ENCODE measurements at regions not wholly inside any gene's neighbourhood (a gene's known extent, or its start where the extent isn't known, plus 50 kb on each side); places are given as distances from the start of the nearest gene placed in this dataset.

GRCh38 chr16:54595621-54596020 lies 309.0 kb upstream of the IRX3 start:
- H3K27ac ChIP-seq, result no peak overlapping the region
- no peak overlapping the region for H3K9ac ChIP-seq
- H2AFZ ChIP-seq (ENCODE audit: low read depth), result no peak overlapping the region
- H4K20me1 ChIP-seq (ENCODE audit: insufficient read depth), result no peaks in the 10 kb centered on the region
- no peaks in the 10 kb centered on the region for H3K27me3 ChIP-seq (ENCODE audit: insufficient read depth, low read depth)
- no peaks in the 10 kb centered on the region for H3K36me3 ChIP-seq (ENCODE audit: insufficient read depth)
- H3K4me2 ChIP-seq, result no peak overlapping the region
- H3K4me1 ChIP-seq (ENCODE audit: low read depth, poor library complexity, severe bottlenecking), result no peaks in the 10 kb centered on the region
- no peak overlapping the region for H3K4me3 ChIP-seq (IDR thresholded peaks at IDR 0.05; ENCODE audit: insufficient read depth, low read depth, low read length)
- no peaks in the 10 kb centered on the region for H3K79me2 ChIP-seq (ENCODE audit: insufficient read depth, low read depth)
- TF ChIP-seq CTCF (conservative IDR thresholded peaks at IDR 0.05; ENCODE audit: low read depth, low read length), result no peak

GRCh38 chr16:54594601-54595391 lies 308.2 kb upstream of the IRX3 start:
- H3K9ac ChIP-seq, result no peak overlapping the region
- no peaks in the 10 kb centered on the region for H3K4me1 ChIP-seq (ENCODE audit: low read depth, poor library complexity, severe bottlenecking)
- no peak overlapping the region for H2AFZ ChIP-seq (ENCODE audit: low read depth)
- H3K27me3 ChIP-seq (ENCODE audit: insufficient read depth, low read depth), result no peaks in the 10 kb centered on the region
- no peaks in the 10 kb centered on the region for H3K79me2 ChIP-seq (ENCODE audit: insufficient read depth, low read depth)
- no peak overlapping the region for H3K4me2 ChIP-seq
- H4K20me1 ChIP-seq (ENCODE audit: insufficient read depth), result no peaks in the 10 kb centered on the region
- TF ChIP-seq CTCF (conservative IDR thresholded peaks at IDR 0.05; ENCODE audit: low read depth, low read length), result no peak
- no peaks in the 10 kb centered on the region for H3K36me3 ChIP-seq (ENCODE audit: insufficient read depth)
- H3K27ac ChIP-seq, result no peak overlapping the region
- no peak overlapping the region for H3K4me3 ChIP-seq (IDR thresholded peaks at IDR 0.05; ENCODE audit: insufficient read depth, low read depth, low read length)

- Histone ChIP-seq H3K79me2 (ENCODE audit: insufficient read depth, low read depth) (no peaks in the 10 kb centered on the region), H4K20me1 (ENCODE audit: insufficient read depth) (no peaks in the 10 kb centered on the region), H3K27me3 (ENCODE audit: insufficient read depth, low read depth) (no peaks in the 10 kb centered on the region), H3K27ac (no peak overlapping the region), H3K9ac (no peak overlapping the region), H3K36me3 (ENCODE audit: insufficient read depth) (no peaks in the 10 kb centered on the region), H3K4me3 (IDR thresholded peaks at IDR 0.05; ENCODE audit: insufficient read depth, low read depth, low read length) (no peak overlapping the region), H3K4me2 (no peak overlapping the region), H3K4me1 (ENCODE audit: low read depth, poor library complexity, severe bottlenecking) (no peaks in the 10 kb centered on the region), H2AFZ (ENCODE audit: low read depth) (no peak overlapping the region)
- no peak for TF ChIP-seq CTCF (conservative IDR thresholded peaks at IDR 0.05; ENCODE audit: low read depth, low read length)
Observed at GRCh38 chr16:54591816-54592246, 305.2 kb upstream of the IRX3 start.

- Histone ChIP-seq H3K27me3 (ENCODE audit: insufficient read depth, low read depth) (no peaks in the 10 kb centered on the region), H3K36me3 (ENCODE audit: insufficient read depth) (no peaks in the 10 kb centered on the region), H3K9ac (no peak overlapping the region), H3K4me3 (IDR thresholded peaks at IDR 0.05; ENCODE audit: insufficient read depth, low read depth, low read length) (no peak overlapping the region), H3K27ac (no peak overlapping the region), H3K79me2 (ENCODE audit: insufficient read depth, low read depth) (no peaks in the 10 kb centered on the region), H3K4me2 (no peak overlapping the region), H4K20me1 (ENCODE audit: insufficient read depth) (no peaks in the 10 kb centered on the region), H2AFZ (ENCODE audit: low read depth) (no peak overlapping the region), H3K4me1 (ENCODE audit: low read depth, poor library complexity, severe bottlenecking) (no peaks in the 10 kb centered on the region)
- no peak for TF ChIP-seq CTCF (conservative IDR thresholded peaks at IDR 0.05; ENCODE audit: low read depth, low read length)
Observed at GRCh38 chr16:54590836-54591235, 304.2 kb upstream of the IRX3 start.
